ENCODE measurements at regions not wholly inside any gene's neighbourhood (a gene's known extent, or its start where the extent isn't known, plus 50 kb on each side); places are given as distances from the start of the nearest gene placed in this dataset.

GRCh38 chr6:119736296-119737021 lies 386.9 kb upstream of the MAN1A1 start:
- no peaks in the 10 kb centered on the region for H3K27me3 ChIP-seq (ENCODE audit: control insufficient read depth, insufficient read depth, low read length)
- H2AFZ ChIP-seq (ENCODE audit: low read length) = no peak overlapping the region
- H3K4me3 ChIP-seq (replicated peaks in 1 of 4; ENCODE audit: control extremely low read depth in 1 of 4, insufficient read depth in 1 of 4, low read depth in 3 of 4, low read length in 4 of 4) = no peak overlapping the region
- no peaks in the 10 kb centered on the region for H3K4me1 ChIP-seq (ENCODE audit: control insufficient read depth, extremely low read depth, insufficient read depth, low read length)
- no peaks in the 10 kb centered on the region for H3K36me3 ChIP-seq (ENCODE audit: control insufficient read depth, insufficient read depth, low read length)
- H3K27ac ChIP-seq (ENCODE audit: insufficient read depth, low read length) = no peak overlapping the region
- DNase-seq (ENCODE audit: low read depth in 2 of 2) = peak in 1 of 2 donors; percentile 54
- no peaks in the 10 kb centered on the region for H4K20me1 ChIP-seq (ENCODE audit: control insufficient read depth, extremely low read depth, insufficient read depth, low read length)
- H3K4me2 ChIP-seq (ENCODE audit: extremely low read depth, insufficient read depth, low read length) = no peak overlapping the region
- TF ChIP-seq EZH2 (IDR thresholded peaks at IDR 0.05; ENCODE audit: low read length, missing control alignments) (no peak), CTCF (conservative IDR thresholded peaks at IDR 0.05 in 1 of 2, IDR thresholded peaks at IDR 0.05 in 1 of 2; ENCODE audit: low read depth in 1 of 2, low read length in 2 of 2) (no peak)
- no peak overlapping the region for H3K9ac ChIP-seq (ENCODE audit: insufficient read depth, low read length)
- H3K79me2 ChIP-seq (ENCODE audit: control insufficient read depth, insufficient read depth, low read length) = no peaks in the 10 kb centered on the region
- H3K9me3 ChIP-seq (ENCODE audit: control insufficient read depth, insufficient read depth, low read depth, low read length) = no peaks in the 10 kb centered on the region

GRCh38 chr6:119735530-119735929 lies 386.0 kb upstream of the MAN1A1 start:
- Histone ChIP-seq H4K20me1 (ENCODE audit: control insufficient read depth, extremely low read depth, insufficient read depth, low read length) (no peaks in the 10 kb centered on the region), H3K4me3 (replicated peaks in 1 of 4; ENCODE audit: control extremely low read depth in 1 of 4, insufficient read depth in 1 of 4, low read depth in 3 of 4, low read length in 4 of 4) (no peak overlapping the region), H3K9ac (ENCODE audit: insufficient read depth, low read length) (no peak overlapping the region), H3K27ac (ENCODE audit: insufficient read depth, low read length) (no peak overlapping the region), H3K36me3 (ENCODE audit: control insufficient read depth, insufficient read depth, low read length) (no peaks in the 10 kb centered on the region), H3K4me1 (ENCODE audit: control insufficient read depth, extremely low read depth, insufficient read depth, low read length) (no peaks in the 10 kb centered on the region), H2AFZ (ENCODE audit: low read length) (no peak overlapping the region), H3K4me2 (ENCODE audit: extremely low read depth, insufficient read depth, low read length) (no peak overlapping the region), H3K9me3 (ENCODE audit: control insufficient read depth, insufficient read depth, low read depth, low read length) (no peaks in the 10 kb centered on the region), H3K79me2 (ENCODE audit: control insufficient read depth, insufficient read depth, low read length) (no peaks in the 10 kb centered on the region), H3K27me3 (ENCODE audit: control insufficient read depth, insufficient read depth, low read length) (no peaks in the 10 kb centered on the region)
- no peak for DNase-seq (ENCODE audit: low read depth in 2 of 2)
- TF ChIP-seq CTCF (conservative IDR thresholded peaks at IDR 0.05 in 1 of 2, IDR thresholded peaks at IDR 0.05 in 1 of 2; ENCODE audit: low read depth in 1 of 2, low read length in 2 of 2) = no peak
- no peak for TF ChIP-seq EZH2 (IDR thresholded peaks at IDR 0.05; ENCODE audit: low read length, missing control alignments)

GRCh38 chr6:119734227-119734626 lies 384.7 kb upstream of the MAN1A1 start:
- no peaks in the 10 kb centered on the region for H3K27me3 ChIP-seq (ENCODE audit: control insufficient read depth, insufficient read depth, low read length)
- no peak for DNase-seq (ENCODE audit: low read depth in 2 of 2)
- H3K9ac ChIP-seq (ENCODE audit: insufficient read depth, low read length) = no peak overlapping the region
- H2AFZ ChIP-seq (ENCODE audit: low read length) = no peak overlapping the region
- H3K27ac ChIP-seq (ENCODE audit: insufficient read depth, low read length) = no peak overlapping the region
- H4K20me1 ChIP-seq (ENCODE audit: control insufficient read depth, extremely low read depth, insufficient read depth, low read length) = no peaks in the 10 kb centered on the region
- TF ChIP-seq CTCF (conservative IDR thresholded peaks at IDR 0.05 in 1 of 2, IDR thresholded peaks at IDR 0.05 in 1 of 2; ENCODE audit: low read depth in 1 of 2, low read length in 2 of 2) = no peak
- TF ChIP-seq EZH2 (IDR thresholded peaks at IDR 0.05; ENCODE audit: low read length, missing control alignments) = no peak
- H3K79me2 ChIP-seq (ENCODE audit: control insufficient read depth, insufficient read depth, low read length) = no peaks in the 10 kb centered on the region
- H3K9me3 ChIP-seq (ENCODE audit: control insufficient read depth, insufficient read depth, low read depth, low read length) = no peaks in the 10 kb centered on the region
- H3K36me3 ChIP-seq (ENCODE audit: control insufficient read depth, insufficient read depth, low read length) = no peaks in the 10 kb centered on the region
- H3K4me1 ChIP-seq (ENCODE audit: control insufficient read depth, extremely low read depth, insufficient read depth, low read length) = no peaks in the 10 kb centered on the region
- no peak overlapping the region for H3K4me3 ChIP-seq (replicated peaks in 1 of 4; ENCODE audit: control extremely low read depth in 1 of 4, insufficient read depth in 1 of 4, low read depth in 3 of 4, low read length in 4 of 4)
- H3K4me2 ChIP-seq (ENCODE audit: extremely low read depth, insufficient read depth, low read length) = no peak overlapping the region
